ENCODE measurements at regions not wholly inside any gene's neighbourhood (a gene's known extent, or its start where the extent isn't known, plus 50 kb on each side); places are given as distances from the start of the nearest gene placed in this dataset.

DNA sequence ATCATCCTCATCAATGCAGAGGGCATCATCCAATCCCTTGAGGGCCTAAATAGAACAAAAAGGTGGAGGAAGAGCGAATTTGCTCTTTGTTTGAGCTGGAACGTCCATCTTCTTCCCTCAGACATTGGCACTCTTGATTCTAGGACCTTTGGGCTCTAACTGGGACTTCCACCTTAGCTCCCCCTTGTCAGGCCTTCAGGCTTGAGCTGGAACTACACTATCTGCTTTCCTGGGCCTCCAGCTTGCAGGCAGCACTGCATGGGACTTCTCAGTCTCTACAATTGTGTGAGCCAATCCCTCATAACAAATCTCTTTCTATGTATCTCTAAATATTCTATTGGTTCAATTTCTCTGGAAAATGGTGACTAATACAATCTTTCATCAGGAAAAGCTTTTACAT lies 155.4 kb downstream of the MCHR2 start:
- TF ChIP-seq, protein P1, sequence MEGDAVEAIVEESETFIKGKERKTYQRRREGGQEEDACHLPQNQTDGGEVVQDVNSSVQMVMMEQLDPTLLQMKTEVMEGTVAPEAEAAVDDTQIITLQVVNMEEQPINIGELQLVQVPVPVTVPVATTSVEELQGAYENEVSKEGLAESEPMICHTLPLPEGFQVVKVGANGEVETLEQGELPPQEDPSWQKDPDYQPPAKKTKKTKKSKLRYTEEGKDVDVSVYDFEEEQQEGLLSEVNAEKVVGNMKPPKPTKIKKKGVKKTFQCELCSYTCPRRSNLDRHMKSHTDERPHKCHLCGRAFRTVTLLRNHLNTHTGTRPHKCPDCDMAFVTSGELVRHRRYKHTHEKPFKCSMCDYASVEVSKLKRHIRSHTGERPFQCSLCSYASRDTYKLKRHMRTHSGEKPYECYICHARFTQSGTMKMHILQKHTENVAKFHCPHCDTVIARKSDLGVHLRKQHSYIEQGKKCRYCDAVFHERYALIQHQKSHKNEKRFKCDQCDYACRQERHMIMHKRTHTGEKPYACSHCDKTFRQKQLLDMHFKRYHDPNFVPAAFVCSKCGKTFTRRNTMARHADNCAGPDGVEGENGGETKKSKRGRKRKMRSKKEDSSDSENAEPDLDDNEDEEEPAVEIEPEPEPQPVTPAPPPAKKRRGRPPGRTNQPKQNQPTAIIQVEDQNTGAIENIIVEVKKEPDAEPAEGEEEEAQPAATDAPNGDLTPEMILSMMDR (IDR thresholded peaks at IDR 0.05; ENCODE audit: low read depth, low read length) = no peak
- no peak for TF ChIP-seq POLR2A (IDR thresholded peaks at IDR 0.05; ENCODE audit: extremely low read depth, insufficient read length)
- TF ChIP-seq, protein P2, sequence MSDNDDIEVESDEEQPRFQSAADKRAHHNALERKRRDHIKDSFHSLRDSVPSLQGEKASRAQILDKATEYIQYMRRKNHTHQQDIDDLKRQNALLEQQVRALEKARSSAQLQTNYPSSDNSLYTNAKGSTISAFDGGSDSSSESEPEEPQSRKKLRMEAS (IDR thresholded peaks at IDR 0.05; ENCODE audit: low read depth, low read length) = no peak

Measured in NB4 (cell line).